ENCODE measurements at regions not wholly inside any gene's neighbourhood (a gene's known extent, or its start where the extent isn't known, plus 50 kb on each side); places are given as distances from the start of the nearest gene placed in this dataset.

- ATAC-seq = no peak
- Histone ChIP-seq H3K4me3 (no peak overlapping the region), H3K4me1 (no peaks in the 10 kb centered on the region), H3K27ac (no peak overlapping the region), H3K9me3 (no peaks in the 10 kb centered on the region), H3K27me3 (ENCODE audit: insufficient read depth in 3 of 3, low read length in 2 of 3) (no peaks in the 10 kb centered on the region), H3K36me3 (ENCODE audit: insufficient read depth in 1 of 2, low read depth in 1 of 2) (no peaks in the 10 kb centered on the region)
- DNase-seq = no peak
- TF ChIP-seq, protein P1, sequence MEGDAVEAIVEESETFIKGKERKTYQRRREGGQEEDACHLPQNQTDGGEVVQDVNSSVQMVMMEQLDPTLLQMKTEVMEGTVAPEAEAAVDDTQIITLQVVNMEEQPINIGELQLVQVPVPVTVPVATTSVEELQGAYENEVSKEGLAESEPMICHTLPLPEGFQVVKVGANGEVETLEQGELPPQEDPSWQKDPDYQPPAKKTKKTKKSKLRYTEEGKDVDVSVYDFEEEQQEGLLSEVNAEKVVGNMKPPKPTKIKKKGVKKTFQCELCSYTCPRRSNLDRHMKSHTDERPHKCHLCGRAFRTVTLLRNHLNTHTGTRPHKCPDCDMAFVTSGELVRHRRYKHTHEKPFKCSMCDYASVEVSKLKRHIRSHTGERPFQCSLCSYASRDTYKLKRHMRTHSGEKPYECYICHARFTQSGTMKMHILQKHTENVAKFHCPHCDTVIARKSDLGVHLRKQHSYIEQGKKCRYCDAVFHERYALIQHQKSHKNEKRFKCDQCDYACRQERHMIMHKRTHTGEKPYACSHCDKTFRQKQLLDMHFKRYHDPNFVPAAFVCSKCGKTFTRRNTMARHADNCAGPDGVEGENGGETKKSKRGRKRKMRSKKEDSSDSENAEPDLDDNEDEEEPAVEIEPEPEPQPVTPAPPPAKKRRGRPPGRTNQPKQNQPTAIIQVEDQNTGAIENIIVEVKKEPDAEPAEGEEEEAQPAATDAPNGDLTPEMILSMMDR (IDR thresholded peaks at IDR 0.05) = no peak
- whole genome bisulfite sequencing, 3 donors = 39 to 43% (median 42%) methylated on average over 9 of the region's 9 CpGs
- intact Hi-C loops (cut with DNase I) = no loop called here
Measured at GRCh38 chr1:242738702-242739645, 214.5 kb upstream of the PLD5 start.

DNA sequence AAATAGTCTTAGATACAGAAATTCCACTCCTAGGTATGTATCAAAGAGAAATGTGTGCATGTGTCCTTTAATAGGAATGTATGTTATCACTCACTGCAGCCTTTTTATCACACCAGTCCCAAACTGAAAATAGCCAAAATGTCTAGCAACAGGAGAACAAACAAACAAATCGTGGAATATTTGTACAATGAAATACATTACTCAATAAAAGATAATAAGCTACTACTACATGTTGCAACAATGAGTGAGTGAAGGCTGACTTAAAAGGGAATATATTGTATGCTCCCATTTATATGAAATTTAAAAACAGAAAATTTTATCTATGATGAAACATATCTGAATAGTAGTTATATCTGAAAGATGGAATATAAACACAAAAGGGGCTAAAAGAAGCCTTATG lies 212.1 kb upstream of the PLD5 start:
- H3K36me3 ChIP-seq (ENCODE audit: insufficient read depth in 1 of 2, low read depth in 1 of 2) = no peaks in the 10 kb centered on the region
- DNase-seq (no peak), ATAC-seq (no peak)
- no peak overlapping the region for H3K27ac ChIP-seq
- intact Hi-C loops (cut with DNase I) = no loop called here
- H3K4me1 ChIP-seq = no peaks in the 10 kb centered on the region
- no peak overlapping the region for H3K4me3 ChIP-seq
- WGBS, 3 donors = 83 to 87% (median 84%) methylated on average over 1 of the region's 1 CpG
- no peaks in the 10 kb centered on the region for H3K9me3 ChIP-seq
- TF ChIP-seq, protein P1 (IDR thresholded peaks at IDR 0.05) = no peak
- no peaks in the 10 kb centered on the region for H3K27me3 ChIP-seq (ENCODE audit: insufficient read depth in 3 of 3, low read length in 2 of 3)

- Histone ChIP-seq H3K27ac (no peak overlapping the region), H3K27me3 (ENCODE audit: insufficient read depth in 3 of 3, low read length in 2 of 3) (no peaks in the 10 kb centered on the region), H3K4me3 (no peak overlapping the region), H3K36me3 (ENCODE audit: insufficient read depth in 1 of 2, low read depth in 1 of 2) (no peaks in the 10 kb centered on the region), H3K9me3 (no peaks in the 10 kb centered on the region), H3K4me1 (no peaks in the 10 kb centered on the region)
- DNase-seq = no peak
- intact Hi-C loops (cut with DNase I) = no loop called here
- ATAC-seq = no peak
- TF ChIP-seq, protein P1 (IDR thresholded peaks at IDR 0.05) = no peak
Measured at GRCh38 chr1:242735323-242735722, 210.8 kb upstream of the PLD5 start.

- intact Hi-C loops (cut with DNase I) = no loop called here
- H3K9me3 ChIP-seq = no peaks in the 10 kb centered on the region
- H3K36me3 ChIP-seq (ENCODE audit: insufficient read depth in 1 of 2, low read depth in 1 of 2) = no peaks in the 10 kb centered on the region
- no peak overlapping the region for H3K27ac ChIP-seq
- TF ChIP-seq, protein P1 (IDR thresholded peaks at IDR 0.05) = no peak
- H3K4me1 ChIP-seq = no peaks in the 10 kb centered on the region
- DNase-seq = no peak
- H3K4me3 ChIP-seq = no peak overlapping the region
- H3K27me3 ChIP-seq (ENCODE audit: insufficient read depth in 3 of 3, low read length in 2 of 3) = no peaks in the 10 kb centered on the region
- no peak for ATAC-seq
Measured at GRCh38 chr1:242731446-242731845, 206.9 kb upstream of the PLD5 start.

DNA sequence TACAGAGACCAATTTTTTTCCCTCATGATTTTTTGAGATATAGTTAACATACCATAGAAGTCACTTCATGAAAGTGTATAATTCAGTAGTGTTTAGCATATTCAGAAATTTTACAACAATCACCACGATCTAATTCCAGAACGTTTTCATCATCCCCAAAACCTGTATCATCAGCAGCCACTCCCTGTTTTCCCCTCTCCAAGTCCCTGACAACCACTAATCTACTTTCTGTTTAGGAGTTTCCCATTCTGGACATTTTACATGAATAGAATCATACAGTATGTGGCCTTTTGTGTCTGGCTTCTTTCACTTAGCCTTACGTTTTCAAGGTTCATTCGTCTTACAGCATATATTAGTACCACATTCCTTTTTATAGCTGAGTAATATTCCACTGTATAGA lies 204.2 kb upstream of the PLD5 start:
- Histone ChIP-seq H3K4me3 (no peak overlapping the region), H3K4me1 (no peaks in the 10 kb centered on the region), H3K9me3 (no peaks in the 10 kb centered on the region), H3K27me3 (ENCODE audit: insufficient read depth in 3 of 3, low read length in 2 of 3) (no peaks in the 10 kb centered on the region), H3K36me3 (ENCODE audit: insufficient read depth in 1 of 2, low read depth in 1 of 2) (no peaks in the 10 kb centered on the region), H3K27ac (no peak overlapping the region)
- WGBS, 3 donors = 81 to 85% (median 85%) methylated on average over 4 of the region's 4 CpGs
- ATAC-seq (no peak), DNase-seq (no peak)
- TF ChIP-seq, protein P1 (IDR thresholded peaks at IDR 0.05) = no peak
- intact Hi-C loops (cut with DNase I) = no loop called here
